ENCODE measurements at regions not wholly inside any gene's neighbourhood (a gene's known extent, or its start where the extent isn't known, plus 50 kb on each side); places are given as distances from the start of the nearest gene placed in this dataset.

- DNase-seq (ENCODE audit: low read depth in 1 of 2, low spot score in 1 of 2), result no peak
- H3K4me3 ChIP-seq, result no peak overlapping the region
- H3K4me2 ChIP-seq, result no peak overlapping the region
- no peak overlapping the region for H3K27ac ChIP-seq
- ChIA-PET POLR2A (no interaction called here), CTCF (no interaction called here)
- TF ChIP-seq RAD21 (conservative IDR thresholded peaks at IDR 0.05 in 1 of 2, IDR thresholded peaks at IDR 0.05 in 1 of 2) (no peak), RFX5 (IDR thresholded peaks at IDR 0.05) (no peak), ESRRA (IDR thresholded peaks at IDR 0.05; ENCODE audit: borderline replicate concordance, low read length) (no peak), ELK1 (IDR thresholded peaks at IDR 0.05; ENCODE audit: low read depth, low read length) (no peak), HOXB5 (CRISPR knock-in tag; IDR thresholded peaks at IDR 0.05) (no peak), JUNB (IDR thresholded peaks at IDR 0.05) (no peak), CHD4 (IDR thresholded peaks at IDR 0.05; ENCODE audit: borderline replicate concordance) (no peak), FOSL2 (IDR thresholded peaks at IDR 0.05) (no peak), FOSL2 (CRISPR knock-in tag; IDR thresholded peaks at IDR 0.05) (no peak), KDM5A (IDR thresholded peaks at IDR 0.05) (no peak), KDM1A (IDR thresholded peaks at IDR 0.05; ENCODE audit: low read depth) (no peak)
- TF ChIP-seq, protein P1, sequence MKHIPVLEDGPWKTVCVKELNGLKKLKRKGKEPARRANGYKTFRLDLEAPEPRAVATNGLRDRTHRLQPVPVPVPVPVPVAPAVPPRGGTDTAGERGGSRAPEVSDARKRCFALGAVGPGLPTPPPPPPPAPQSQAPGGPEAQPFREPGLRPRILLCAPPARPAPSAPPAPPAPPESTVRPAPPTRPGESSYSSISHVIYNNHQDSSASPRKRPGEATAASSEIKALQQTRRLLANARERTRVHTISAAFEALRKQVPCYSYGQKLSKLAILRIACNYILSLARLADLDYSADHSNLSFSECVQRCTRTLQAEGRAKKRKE (CRISPR knock-in tag; IDR thresholded peaks at IDR 0.05; ENCODE audit: low read depth), result no peak
- TF ChIP-seq, protein P2, sequence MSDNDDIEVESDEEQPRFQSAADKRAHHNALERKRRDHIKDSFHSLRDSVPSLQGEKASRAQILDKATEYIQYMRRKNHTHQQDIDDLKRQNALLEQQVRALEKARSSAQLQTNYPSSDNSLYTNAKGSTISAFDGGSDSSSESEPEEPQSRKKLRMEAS (IDR thresholded peaks at IDR 0.05), result no peak
- TF ChIP-seq, protein P3, sequence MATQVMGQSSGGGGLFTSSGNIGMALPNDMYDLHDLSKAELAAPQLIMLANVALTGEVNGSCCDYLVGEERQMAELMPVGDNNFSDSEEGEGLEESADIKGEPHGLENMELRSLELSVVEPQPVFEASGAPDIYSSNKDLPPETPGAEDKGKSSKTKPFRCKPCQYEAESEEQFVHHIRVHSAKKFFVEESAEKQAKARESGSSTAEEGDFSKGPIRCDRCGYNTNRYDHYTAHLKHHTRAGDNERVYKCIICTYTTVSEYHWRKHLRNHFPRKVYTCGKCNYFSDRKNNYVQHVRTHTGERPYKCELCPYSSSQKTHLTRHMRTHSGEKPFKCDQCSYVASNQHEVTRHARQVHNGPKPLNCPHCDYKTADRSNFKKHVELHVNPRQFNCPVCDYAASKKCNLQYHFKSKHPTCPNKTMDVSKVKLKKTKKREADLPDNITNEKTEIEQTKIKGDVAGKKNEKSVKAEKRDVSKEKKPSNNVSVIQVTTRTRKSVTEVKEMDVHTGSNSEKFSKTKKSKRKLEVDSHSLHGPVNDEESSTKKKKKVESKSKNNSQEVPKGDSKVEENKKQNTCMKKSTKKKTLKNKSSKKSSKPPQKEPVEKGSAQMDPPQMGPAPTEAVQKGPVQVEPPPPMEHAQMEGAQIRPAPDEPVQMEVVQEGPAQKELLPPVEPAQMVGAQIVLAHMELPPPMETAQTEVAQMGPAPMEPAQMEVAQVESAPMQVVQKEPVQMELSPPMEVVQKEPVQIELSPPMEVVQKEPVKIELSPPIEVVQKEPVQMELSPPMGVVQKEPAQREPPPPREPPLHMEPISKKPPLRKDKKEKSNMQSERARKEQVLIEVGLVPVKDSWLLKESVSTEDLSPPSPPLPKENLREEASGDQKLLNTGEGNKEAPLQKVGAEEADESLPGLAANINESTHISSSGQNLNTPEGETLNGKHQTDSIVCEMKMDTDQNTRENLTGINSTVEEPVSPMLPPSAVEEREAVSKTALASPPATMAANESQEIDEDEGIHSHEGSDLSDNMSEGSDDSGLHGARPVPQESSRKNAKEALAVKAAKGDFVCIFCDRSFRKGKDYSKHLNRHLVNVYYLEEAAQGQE (IDR thresholded peaks at IDR 0.05), result no peak
- H3K4me1 ChIP-seq, result no peaks in the 10 kb centered on the region
- WGBS (ENCODE audit: missing lambda C conversion rate), result 15% methylated on average over 5 of the region's 5 CpGs
- FAIRE-seq, result no peak
- ATAC-seq, result no peak
- H3K9me3 ChIP-seq, result no peaks in the 10 kb centered on the region
Observed at GRCh38 chr16:25344006-25344405, 86.4 kb upstream of the ZKSCAN2 start.

DNA sequence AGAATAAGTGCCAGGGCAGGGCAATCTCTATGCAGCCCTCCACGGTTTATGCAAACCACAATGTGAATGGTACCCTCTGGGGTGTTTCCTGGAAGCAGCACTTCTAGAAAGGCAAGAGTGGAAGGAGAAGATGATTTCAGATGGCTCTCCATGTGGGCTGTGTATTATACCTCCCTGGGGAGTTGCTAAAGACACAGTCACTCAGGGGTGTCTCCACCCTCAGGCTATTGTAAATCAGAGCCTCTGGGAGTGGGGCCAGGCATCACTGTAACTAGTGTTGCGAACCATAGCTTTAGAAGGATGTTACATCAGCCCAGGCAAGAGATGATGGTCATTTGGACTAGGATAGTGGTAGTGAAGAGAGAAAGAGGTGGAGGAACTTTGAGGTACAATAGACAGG lies 83.3 kb upstream of the ZKSCAN2 start:
- H3K27ac ChIP-seq, result no peak overlapping the region
- no peak for FAIRE-seq
- H3K4me1 ChIP-seq, result no peaks in the 10 kb centered on the region
- no peak overlapping the region for H3K4me2 ChIP-seq
- TF ChIP-seq CTCF (IDR thresholded peaks at IDR 0.05) (no peak), CBX8 (IDR thresholded peaks at IDR 0.05) (no peak), KDM5A (IDR thresholded peaks at IDR 0.05) (no peak)
- no peaks in the 10 kb centered on the region for H3K9me3 ChIP-seq
- no peak for ATAC-seq
- CTCF ChIA-PET, result no interaction called here
- WGBS (ENCODE audit: missing lambda C conversion rate), result 0% methylated on average over 2 of the region's 2 CpGs
- no peak overlapping the region for H3K4me3 ChIP-seq
- POLR2A ChIA-PET, result no interaction called here
- DNase-seq (ENCODE audit: low read depth in 1 of 2, low spot score in 1 of 2), result no peak
